ENCODE measurements at regions not wholly inside any gene's neighbourhood (a gene's known extent, or its start where the extent isn't known, plus 50 kb on each side); places are given as distances from the start of the nearest gene placed in this dataset.

GRCh38 chr18:22856870-22857269 lies 76.3 kb upstream of the RBBP8 start:
- TF ChIP-seq CTCF (IDR thresholded peaks at IDR 0.05) = no peak
- Histone ChIP-seq H3K4me1 (ENCODE audit: low read depth) (no peaks in the 10 kb centered on the region), H3K9me3 (no peaks in the 10 kb centered on the region), H3K4me3 (no peak overlapping the region), H3K36me3 (ENCODE audit: low read depth) (no peaks in the 10 kb centered on the region)
- intact Hi-C loops (cut with DNase I, micrococcal nuclease) = no loop called here
- DNase-seq (no peak), ATAC-seq (no peak)

GRCh38 chr18:22858121-22858520 lies 75.0 kb upstream of the RBBP8 start:
- no peak for ATAC-seq
- Histone ChIP-seq H3K4me1 (ENCODE audit: low read depth) (no peaks in the 10 kb centered on the region), H3K4me3 (no peak overlapping the region), H3K9me3 (no peaks in the 10 kb centered on the region), H3K36me3 (ENCODE audit: low read depth) (no peaks in the 10 kb centered on the region)
- no peak for TF ChIP-seq CTCF (IDR thresholded peaks at IDR 0.05)
- intact Hi-C loops (cut with DNase I, micrococcal nuclease) = no loop called here
- DNase-seq = no peak

GRCh38 chr18:22860807-22861206 lies 72.3 kb upstream of the RBBP8 start:
- DNase-seq (no peak), ATAC-seq (no peak)
- Histone ChIP-seq H3K4me1 (ENCODE audit: low read depth) (no peaks in the 10 kb centered on the region), H3K4me3 (no peak overlapping the region), H3K9me3 (no peaks in the 10 kb centered on the region), H3K36me3 (ENCODE audit: low read depth) (no peaks in the 10 kb centered on the region)
- intact Hi-C loops (cut with DNase I, micrococcal nuclease) = no loop called here
- TF ChIP-seq CTCF (IDR thresholded peaks at IDR 0.05) = no peak

- no peak for TF ChIP-seq CTCF (IDR thresholded peaks at IDR 0.05)
- Histone ChIP-seq H3K36me3 (ENCODE audit: low read depth) (no peaks in the 10 kb centered on the region), H3K4me1 (ENCODE audit: low read depth) (no peaks in the 10 kb centered on the region), H3K9me3 (no peaks in the 10 kb centered on the region), H3K4me3 (no peak overlapping the region)
- ATAC-seq (peak; percentile 55), DNase-seq (no peak)
- intact Hi-C loops (cut with DNase I, micrococcal nuclease) = no loop called here
These were observed 67.6 kb upstream of the RBBP8 start for GRCh38 chr18:22865354-22866116.

- Histone ChIP-seq H3K4me3 (no peak overlapping the region), H3K4me1 (ENCODE audit: low read depth) (peaks cover 4% of the 10 kb centered on the region), H3K9me3 (no peaks in the 10 kb centered on the region), H3K36me3 (ENCODE audit: low read depth) (no peaks in the 10 kb centered on the region)
- ATAC-seq (no peak), DNase-seq (no peak)
- intact Hi-C loops (cut with DNase I, micrococcal nuclease) = no loop called here
- no peak for TF ChIP-seq CTCF (IDR thresholded peaks at IDR 0.05)
These were observed 64.3 kb upstream of the RBBP8 start for GRCh38 chr18:22868831-22869230.

Data from mucosa of descending colon (tissue), 3 donors.